ENCODE measurements at regions not wholly inside any gene's neighbourhood (a gene's known extent, or its start where the extent isn't known, plus 50 kb on each side); places are given as distances from the start of the nearest gene placed in this dataset.

DNA sequence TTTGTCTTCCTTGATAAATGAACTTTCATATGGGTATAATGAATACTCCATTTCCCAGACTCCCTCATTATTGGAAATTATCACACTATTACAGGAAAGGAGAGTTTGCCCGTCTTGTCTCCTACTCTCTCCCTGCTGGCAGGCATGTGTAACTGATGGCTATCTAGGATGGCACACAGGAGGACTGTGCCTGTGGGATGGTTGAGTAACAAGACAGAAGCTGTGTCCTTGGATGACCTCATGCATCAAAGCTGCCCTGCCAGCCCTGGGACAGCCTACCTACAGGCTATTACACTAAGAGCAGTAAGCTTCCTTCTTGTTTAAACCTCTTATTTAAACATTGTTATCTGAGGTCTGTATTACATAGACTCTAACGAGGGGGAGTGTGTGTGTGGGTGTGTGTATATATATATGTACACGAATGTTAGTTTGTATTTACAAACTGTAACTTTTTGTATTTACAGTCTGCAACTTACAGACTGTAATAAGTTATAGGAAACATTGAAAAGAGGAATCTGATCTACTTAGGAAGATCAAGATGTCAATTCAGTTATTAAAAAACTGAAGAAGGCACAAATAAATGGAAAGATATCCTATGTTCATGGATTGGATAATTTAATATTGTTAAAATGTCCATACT, 247.6 kb upstream of the ACO1 start (continued):
- TF ChIP-seq, protein P1, sequence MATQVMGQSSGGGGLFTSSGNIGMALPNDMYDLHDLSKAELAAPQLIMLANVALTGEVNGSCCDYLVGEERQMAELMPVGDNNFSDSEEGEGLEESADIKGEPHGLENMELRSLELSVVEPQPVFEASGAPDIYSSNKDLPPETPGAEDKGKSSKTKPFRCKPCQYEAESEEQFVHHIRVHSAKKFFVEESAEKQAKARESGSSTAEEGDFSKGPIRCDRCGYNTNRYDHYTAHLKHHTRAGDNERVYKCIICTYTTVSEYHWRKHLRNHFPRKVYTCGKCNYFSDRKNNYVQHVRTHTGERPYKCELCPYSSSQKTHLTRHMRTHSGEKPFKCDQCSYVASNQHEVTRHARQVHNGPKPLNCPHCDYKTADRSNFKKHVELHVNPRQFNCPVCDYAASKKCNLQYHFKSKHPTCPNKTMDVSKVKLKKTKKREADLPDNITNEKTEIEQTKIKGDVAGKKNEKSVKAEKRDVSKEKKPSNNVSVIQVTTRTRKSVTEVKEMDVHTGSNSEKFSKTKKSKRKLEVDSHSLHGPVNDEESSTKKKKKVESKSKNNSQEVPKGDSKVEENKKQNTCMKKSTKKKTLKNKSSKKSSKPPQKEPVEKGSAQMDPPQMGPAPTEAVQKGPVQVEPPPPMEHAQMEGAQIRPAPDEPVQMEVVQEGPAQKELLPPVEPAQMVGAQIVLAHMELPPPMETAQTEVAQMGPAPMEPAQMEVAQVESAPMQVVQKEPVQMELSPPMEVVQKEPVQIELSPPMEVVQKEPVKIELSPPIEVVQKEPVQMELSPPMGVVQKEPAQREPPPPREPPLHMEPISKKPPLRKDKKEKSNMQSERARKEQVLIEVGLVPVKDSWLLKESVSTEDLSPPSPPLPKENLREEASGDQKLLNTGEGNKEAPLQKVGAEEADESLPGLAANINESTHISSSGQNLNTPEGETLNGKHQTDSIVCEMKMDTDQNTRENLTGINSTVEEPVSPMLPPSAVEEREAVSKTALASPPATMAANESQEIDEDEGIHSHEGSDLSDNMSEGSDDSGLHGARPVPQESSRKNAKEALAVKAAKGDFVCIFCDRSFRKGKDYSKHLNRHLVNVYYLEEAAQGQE (IDR thresholded peaks at IDR 0.05; ENCODE audit: borderline replicate concordance in 1 of 2, low read depth in 1 of 2, low read length in 2 of 2) = 0 out of 4 replicates have a peak, but pooled peaks of 1 of the 2 experiments have one; percentile 51
- TF ChIP-seq HDAC2 (CRISPR knock-in tag; IDR thresholded peaks at IDR 0.05) (peak; percentile 94), HNRNPL (IDR thresholded peaks at IDR 0.05; ENCODE audit: low read depth, low read length) (0 out of 2 replicates have a peak, but pooled peaks have one; percentile 17), ERF (CRISPR knock-in tag; IDR thresholded peaks at IDR 0.05) (0 out of 2 replicates have a peak, but pooled peaks have one; percentile 33), BRD4 (CRISPR knock-in tag; IDR thresholded peaks at IDR 0.05) (no peak), ZFP36L2 (CRISPR knock-in tag; IDR thresholded peaks at IDR 0.05) (no peak), MTF1 (CRISPR knock-in tag; IDR thresholded peaks at IDR 0.05) (no peak), RARA (CRISPR knock-in tag; IDR thresholded peaks at IDR 0.05) (peak; percentile 93), KLF16 (CRISPR knock-in tag; IDR thresholded peaks at IDR 0.05) (peak in 1 of 2 experiments; percentile 85; a peak in 1 of 4 replicates), NFATC3 (CRISPR knock-in tag; IDR thresholded peaks at IDR 0.05) (no peak), RCOR2 (CRISPR knock-in tag; IDR thresholded peaks at IDR 0.05) (peak; percentile 83), GABPA (IDR thresholded peaks at IDR 0.05; ENCODE audit: low read depth, low read length) (no peak), GABPA (CRISPR knock-in tag; IDR thresholded peaks at IDR 0.05; ENCODE audit: low read depth) (0 out of 2 replicates have a peak, but pooled peaks have one; percentile 19), ZBTB20 (CRISPR knock-in tag; IDR thresholded peaks at IDR 0.05; ENCODE audit: borderline replicate concordance, low read depth) (peak; percentile 94), ISX (CRISPR knock-in tag; conservative IDR thresholded peaks at IDR 0.05) (no peak), ZBTB1 (CRISPR knock-in tag; IDR thresholded peaks at IDR 0.05; ENCODE audit: borderline replicate concordance) (no peak), U2AF1 (optimal IDR thresholded peaks at IDR 0.05; ENCODE audit: low read depth, low read length) (no peak), SAP130 (CRISPR knock-in tag; IDR thresholded peaks at IDR 0.05; ENCODE audit: low read depth) (peak; percentile 75), MIXL1 (CRISPR knock-in tag; IDR thresholded peaks at IDR 0.05) (peak; percentile 88), CSRNP1 (CRISPR knock-in tag; IDR thresholded peaks at IDR 0.05) (no peak), ZNF350 (CRISPR knock-in tag; IDR thresholded peaks at IDR 0.05; ENCODE audit: borderline replicate concordance, low read depth) (peak; percentile 65), FIP1L1 (IDR thresholded peaks at IDR 0.05; ENCODE audit: borderline replicate concordance, insufficient read depth, low read depth, low read length) (no peak)
- TF ChIP-seq, protein P2, sequence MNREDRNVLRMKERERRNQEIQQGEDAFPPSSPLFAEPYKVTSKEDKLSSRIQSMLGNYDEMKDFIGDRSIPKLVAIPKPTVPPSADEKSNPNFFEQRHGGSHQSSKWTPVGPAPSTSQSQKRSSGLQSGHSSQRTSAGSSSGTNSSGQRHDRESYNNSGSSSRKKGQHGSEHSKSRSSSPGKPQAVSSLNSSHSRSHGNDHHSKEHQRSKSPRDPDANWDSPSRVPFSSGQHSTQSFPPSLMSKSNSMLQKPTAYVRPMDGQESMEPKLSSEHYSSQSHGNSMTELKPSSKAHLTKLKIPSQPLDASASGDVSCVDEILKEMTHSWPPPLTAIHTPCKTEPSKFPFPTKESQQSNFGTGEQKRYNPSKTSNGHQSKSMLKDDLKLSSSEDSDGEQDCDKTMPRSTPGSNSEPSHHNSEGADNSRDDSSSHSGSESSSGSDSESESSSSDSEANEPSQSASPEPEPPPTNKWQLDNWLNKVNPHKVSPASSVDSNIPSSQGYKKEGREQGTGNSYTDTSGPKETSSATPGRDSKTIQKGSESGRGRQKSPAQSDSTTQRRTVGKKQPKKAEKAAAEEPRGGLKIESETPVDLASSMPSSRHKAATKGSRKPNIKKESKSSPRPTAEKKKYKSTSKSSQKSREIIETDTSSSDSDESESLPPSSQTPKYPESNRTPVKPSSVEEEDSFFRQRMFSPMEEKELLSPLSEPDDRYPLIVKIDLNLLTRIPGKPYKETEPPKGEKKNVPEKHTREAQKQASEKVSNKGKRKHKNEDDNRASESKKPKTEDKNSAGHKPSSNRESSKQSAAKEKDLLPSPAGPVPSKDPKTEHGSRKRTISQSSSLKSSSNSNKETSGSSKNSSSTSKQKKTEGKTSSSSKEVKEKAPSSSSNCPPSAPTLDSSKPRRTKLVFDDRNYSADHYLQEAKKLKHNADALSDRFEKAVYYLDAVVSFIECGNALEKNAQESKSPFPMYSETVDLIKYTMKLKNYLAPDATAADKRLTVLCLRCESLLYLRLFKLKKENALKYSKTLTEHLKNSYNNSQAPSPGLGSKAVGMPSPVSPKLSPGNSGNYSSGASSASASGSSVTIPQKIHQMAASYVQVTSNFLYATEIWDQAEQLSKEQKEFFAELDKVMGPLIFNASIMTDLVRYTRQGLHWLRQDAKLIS (CRISPR knock-in tag; IDR thresholded peaks at IDR 0.05) = no peak
